SK-MEL-5 (cell line): ENCODE measurements at regions not wholly inside any gene's neighbourhood (a gene's known extent, or its start where the extent isn't known, plus 50 kb on each side); places are given as distances from the start of the nearest gene placed in this dataset.
"Not testable (repeated sequence)": the region's sequence is repeated elsewhere in the genome, so short reads cannot be mapped to it uniquely, and the experiment has no call there.

Experiments
- DNase-seq: peaks from one replicate; pipeline ENCODE4 v3.0.0-alpha.2; 2016; ENCODE audit warnings: low read depth, low spot score
- in situ Hi-C: cut with HindIII; loops from 2 replicates; pipeline ENCODE4 v1.10.0; 2016; ENCODE audit warnings: low sequenced_read_pairs, high pct_unique_total_duplicates, low pct_unique_long_range_greater_than_20kb

DNA sequence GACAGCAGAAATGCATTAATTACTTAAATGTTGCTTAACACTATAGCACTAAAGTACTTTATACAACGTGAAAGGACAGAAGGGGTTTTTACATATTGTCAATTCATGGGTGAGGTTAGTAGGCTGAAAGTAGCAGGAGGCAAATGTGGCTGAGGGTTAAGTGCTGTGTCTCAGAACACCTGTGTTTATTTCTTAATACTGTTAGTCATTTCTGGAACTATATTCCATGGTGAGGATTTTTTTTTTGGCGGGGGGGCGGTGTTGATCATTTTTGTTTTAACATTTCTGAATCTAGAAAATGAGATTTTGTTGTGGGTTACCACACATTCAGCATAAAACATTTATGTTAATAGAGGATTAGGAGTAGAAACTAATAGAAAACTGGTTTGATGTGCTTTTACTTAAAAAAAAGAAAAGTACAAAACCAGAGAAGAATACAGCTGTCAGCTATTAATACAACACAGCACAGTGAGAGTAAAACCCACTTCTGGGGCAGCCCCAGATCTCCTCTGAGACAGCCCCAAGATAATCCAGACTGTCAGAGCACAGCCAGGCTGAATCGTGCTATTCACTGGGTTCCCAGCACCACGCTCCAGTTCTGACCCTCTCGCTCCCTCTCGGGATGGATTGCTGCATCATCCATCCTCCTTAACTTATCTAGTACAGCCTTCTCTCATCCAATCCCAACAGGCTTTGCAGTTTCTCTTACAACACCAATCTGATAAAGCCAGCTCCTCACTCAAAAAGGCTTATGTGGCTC lies 307.7 kb downstream of the TUSC7 start:
- in situ Hi-C loops, result no loop called here
- DNase-seq, result no peak

GRCh38 chr3:117018655-117019054 lies 309.1 kb downstream of the TUSC7 start:
- DNase-seq, result no peak
- in situ Hi-C loops, result no loop called here

GRCh38 chr3:117019082-117019713 lies 309.6 kb downstream of the TUSC7 start:
- DNase-seq, result peak; percentile 73
- in situ Hi-C loops, result no loop called here

DNA sequence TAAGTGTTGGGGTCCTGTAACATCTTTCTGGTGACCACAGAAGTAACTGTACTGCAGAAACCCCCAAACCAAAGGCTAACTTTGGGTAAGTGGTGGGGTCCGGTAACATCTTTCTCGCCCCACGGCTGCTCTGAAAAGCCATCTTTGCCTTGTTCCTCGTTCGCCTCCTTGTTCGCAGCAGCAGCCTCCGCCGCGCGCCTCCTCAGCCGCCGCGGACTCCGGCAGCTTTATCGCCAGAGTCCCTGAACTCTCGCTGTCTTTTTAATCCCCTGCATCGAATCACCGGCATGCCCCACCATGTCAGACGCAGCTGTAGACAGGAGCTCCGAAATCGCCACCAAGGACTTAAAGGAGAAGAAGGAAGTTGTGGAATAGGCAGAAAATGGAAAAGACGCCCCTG lies 316.8 kb downstream of the TUSC7 start:
- in situ Hi-C loops, result no loop called here
- DNase-seq, result no peak

DNA sequence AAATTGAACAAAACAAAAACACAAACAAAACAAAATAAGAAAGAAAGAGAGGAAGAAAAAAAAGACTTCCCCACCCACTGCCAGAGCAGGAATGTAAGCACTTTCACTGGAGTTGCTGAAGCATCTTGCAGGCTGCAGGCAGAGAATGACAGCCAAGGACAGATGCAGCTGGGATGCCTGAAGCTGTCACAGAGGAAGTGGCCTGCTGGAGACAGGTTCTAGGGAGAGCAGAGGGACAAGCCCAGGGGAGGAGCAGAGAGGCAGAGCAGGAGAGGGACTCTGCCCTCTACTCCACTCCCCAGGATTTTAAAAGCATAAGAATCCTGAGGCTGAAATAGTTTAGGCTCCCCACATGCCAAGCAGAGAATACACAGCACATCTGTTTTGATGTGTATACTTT lies 326.2 kb downstream of the TUSC7 start:
- in situ Hi-C loops, result no loop called here
- DNase-seq, result no peak

- DNase-seq, result no peak
- in situ Hi-C loops, result no loop called here
Measured at GRCh38 chr3:117036259-117036799, 326.8 kb downstream of the TUSC7 start.

DNA sequence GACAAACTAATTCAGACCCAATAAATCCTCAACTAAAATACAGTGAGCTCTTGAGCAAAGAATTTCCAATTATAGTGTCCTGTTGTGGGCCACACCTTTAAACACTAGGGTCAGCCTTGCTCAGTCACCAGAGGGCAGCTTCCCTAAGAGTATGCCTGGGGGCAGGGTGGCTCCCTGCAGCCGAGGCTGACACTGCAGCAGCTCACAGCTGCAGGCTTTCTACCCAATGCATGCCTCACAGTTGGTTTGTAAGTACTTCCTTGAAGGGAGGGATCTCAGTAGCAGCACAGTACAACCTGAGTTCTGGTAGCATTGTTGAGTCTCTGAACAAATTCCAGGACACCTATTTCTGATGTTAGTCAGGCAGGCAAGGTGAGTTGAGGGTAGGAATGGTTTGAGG lies 335.6 kb downstream of the TUSC7 start:
- in situ Hi-C loops, result no loop called here

DNA sequence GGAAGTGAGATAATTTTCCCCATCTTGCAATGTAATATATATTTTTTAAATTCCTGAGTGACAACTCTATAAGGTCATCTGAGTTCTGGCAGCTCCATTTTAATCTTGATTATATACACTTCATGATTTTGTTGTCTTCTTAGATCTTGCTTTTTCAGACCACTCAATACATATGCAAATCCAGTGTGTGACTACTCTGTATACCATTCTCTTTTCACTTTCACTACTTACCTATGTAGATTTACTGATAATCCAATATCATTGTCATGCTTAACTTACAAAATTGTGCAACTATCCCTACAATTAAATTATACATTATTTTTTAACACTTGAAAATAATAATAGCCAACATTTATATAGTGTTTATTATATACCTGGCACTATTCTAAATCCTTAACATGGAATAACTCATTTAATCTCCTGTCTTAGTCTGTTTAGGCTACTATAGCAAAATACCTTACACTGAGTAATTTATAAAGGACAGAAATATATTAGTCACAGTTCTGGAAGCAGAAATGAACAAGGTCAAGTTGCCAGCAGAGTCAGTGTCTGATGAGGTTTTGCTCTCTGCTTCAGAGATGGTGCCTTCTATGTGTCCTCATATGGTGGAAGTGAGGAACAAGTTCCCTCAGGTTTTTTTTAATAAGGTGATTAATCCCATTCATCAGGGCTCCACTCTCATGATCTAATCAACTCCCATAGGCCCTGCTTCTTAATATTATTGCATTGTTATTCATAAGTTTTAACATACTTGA lies 338.5 kb downstream of the TUSC7 start:
- DNase-seq, result no peak
- in situ Hi-C loops, result no loop called here

More for the DNA sequence above, 335.6 kb downstream of the TUSC7 start:
- DNase-seq, result no peak

DNA sequence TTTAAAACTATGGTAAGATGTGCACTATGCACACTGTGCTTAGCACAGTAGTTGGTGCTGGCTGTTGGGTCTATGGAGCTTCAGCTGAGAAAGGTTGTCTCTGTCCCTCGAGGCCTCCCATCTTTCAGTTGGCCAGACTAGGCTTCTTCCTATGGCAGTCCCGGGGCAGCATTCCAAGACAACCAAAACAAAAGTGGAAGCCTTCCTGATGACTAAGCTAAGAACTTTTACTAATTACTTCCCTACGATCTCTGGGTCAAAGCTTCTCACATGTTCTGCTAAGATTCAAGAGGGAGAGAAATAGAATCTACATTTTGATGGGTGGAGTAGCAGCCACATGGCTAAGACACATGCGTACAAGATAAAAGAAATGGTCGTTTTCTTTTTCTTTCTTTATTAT lies 342.8 kb downstream of the TUSC7 start:
- no peak for DNase-seq
- in situ Hi-C loops, result no loop called here

DNA sequence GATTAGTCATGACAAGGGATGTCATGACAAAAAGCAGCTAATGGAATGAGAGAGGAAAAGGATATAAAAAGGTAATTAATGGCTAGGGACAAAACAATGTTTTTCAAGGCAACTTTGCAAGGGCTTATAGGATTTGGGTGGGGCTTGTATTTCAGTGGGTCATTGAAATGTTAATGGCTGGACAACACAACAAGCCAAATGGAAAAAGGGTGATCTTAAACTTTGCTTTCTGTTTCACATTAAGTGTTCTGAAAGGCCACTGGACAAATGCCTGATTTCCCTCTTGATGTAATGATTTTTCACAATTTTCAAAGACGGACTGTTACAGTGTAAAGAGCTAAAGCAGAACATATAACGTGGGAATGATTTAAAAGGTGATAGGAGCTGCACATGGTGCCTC lies 345.0 kb downstream of the TUSC7 start:
- no peak for DNase-seq
- in situ Hi-C loops, result no loop called here

DNA sequence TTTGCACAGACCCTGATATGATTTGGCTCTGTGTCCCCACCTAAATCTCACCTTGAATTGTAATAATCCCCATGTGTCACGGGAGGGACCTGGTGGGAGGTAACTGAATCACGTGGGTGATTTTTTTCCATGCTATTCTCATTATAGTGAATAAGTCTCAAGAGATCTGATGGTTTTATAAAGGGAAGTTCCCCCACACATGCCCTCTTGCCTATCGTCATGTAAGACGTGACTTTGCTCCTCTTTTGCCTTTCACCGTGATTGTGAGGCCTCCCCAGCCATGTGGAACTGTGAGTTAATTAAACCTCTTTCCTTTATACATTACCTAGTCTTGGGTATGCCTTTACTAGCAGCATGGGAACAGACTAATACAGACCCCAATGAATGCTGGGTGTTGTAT lies 347.4 kb downstream of the TUSC7 start:
- DNase-seq, in situ Hi-C loops: not testable (repeated sequence)

GRCh38 chr3:117059067-117059955 lies 349.7 kb downstream of the TUSC7 start:
- in situ Hi-C loops, result no loop called here
- peak; percentile 63 for DNase-seq

- no peak for DNase-seq
- in situ Hi-C loops, result no loop called here
Measured at GRCh38 chr3:117059956-117060270, 350.3 kb downstream of the TUSC7 start.

DNA sequence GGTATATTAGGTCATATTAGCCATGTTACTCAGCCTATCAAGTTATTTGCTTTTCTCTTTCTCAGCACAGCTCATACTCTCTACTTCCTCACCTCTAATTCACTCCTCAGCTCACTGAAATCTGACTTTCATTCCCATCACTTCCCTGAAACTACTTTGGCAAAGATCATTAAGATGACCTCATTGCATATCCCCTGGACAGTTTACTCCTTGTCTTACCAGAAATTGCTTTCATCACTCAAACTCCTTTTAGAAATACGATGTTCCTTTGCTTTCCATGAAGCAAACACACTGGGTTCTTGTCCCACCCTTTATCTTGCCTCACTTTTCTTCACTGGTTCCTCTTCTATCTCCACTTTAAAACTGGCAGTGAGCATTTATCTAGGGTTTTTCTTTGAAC lies 354.4 kb downstream of the TUSC7 start:
- in situ Hi-C loops, result no loop called here

GRCh38 chr3:117068301-117068700 lies 358.7 kb downstream of the TUSC7 start:
- no peak for DNase-seq
- in situ Hi-C loops, result no loop called here

More for the DNA sequence above, 354.4 kb downstream of the TUSC7 start:
- DNase-seq, result no peak

- DNase-seq, result no peak
- in situ Hi-C loops, result no loop called here
Measured at GRCh38 chr3:117074826-117075225, 365.2 kb downstream of the TUSC7 start.

- in situ Hi-C loops, result no loop called here
- no peak for DNase-seq
Measured at GRCh38 chr3:117079997-117080396, 370.4 kb downstream of the TUSC7 start.

DNA sequence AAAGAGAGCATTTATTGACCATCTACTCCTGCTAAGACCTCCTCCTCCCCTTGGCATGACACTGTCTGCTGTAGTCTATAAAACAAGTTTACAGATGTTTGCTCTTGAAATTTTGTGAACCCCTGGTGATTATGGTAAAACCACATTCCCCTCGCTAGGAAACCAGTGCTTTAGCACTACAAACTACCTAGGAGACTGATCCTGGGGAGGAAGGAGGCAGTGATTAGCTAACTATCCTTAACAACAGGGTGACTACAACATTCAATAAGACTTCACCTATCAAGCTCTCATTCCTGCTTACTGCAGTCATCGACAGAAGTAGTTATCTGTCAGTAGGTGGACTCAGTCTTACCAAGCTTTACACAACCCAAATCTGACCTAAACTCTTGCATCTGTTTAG lies 371.3 kb downstream of the TUSC7 start:
- in situ Hi-C loops, result no loop called here
- DNase-seq, result no peak
